HCT116 (cell line): ENCODE measurements at regions not wholly inside any gene's neighbourhood (a gene's known extent, or its start where the extent isn't known, plus 50 kb on each side); places are given as distances from the start of the nearest gene placed in this dataset.

Source experiments
- ATAC-seq: fragments of 200-7000 bp; cut with Tn5 transposase; 2 replicates; pipeline ENCODE4 v1.9.1; 2020; ENCODE audit warnings: mild to moderate bottlenecking, moderate library complexity
- BruUV-seq: library from RNA; stranded (reverse); fragments of 400-500 nt; replicated peaks from 2 replicates; lab custom pipeline; 2021; lab: Mats Ljungman, UMichigan
- CTCF ChIA-PET: fragments of 300-600 bp; sonication (Branson Sonifier 250); formaldehyde crosslinking; loops from one replicate; lab custom pipeline; 2021; ENCODE audit warnings: antibody characterized with exemption; lab: Charles Lee
- POLR2A ChIA-PET: fragments of 300-600, 350-600 bp; sonication (Branson Sonifier 250); formaldehyde crosslinking; loops from one replicate; lab custom pipeline; 2021; ENCODE audit warnings: antibody characterized with exemption; lab: Charles Lee
- RAD21 ChIA-PET, 2 experiments: fragments of 300-600 bp; sonication (Branson Sonifier 250); formaldehyde crosslinking; loops; one replicate each; lab custom pipeline; 2023; ENCODE audit warnings: low total read pairs in 2 of 2; ENCODE audit not compliant: uncharacterized antibody in 2 of 2, unreplicated experiment in 2 of 2, low non-redundant PET in 1 of 2; lab: Charles Lee
- DNase-seq: peaks from one replicate; pipeline ENCODE4 v3.0.0-alpha.2; 2010; ENCODE audit warnings: low read depth, low spot score
- H2AFZ ChIP-seq: fragments of 200-600 bp; shearing (Covaris generic), sonication (generic); 2 replicates; pipeline ENCODE4 v1.6.1; 2017; ENCODE audit warnings: low read depth, mixed run types, mixed read lengths, antibody characterized with exemption, low read length; ENCODE audit not compliant: poor library complexity, severe bottlenecking
- H3K27ac ChIP-seq: 2 replicates; pipeline ENCODE4 v1.5.1; 2012; ENCODE audit warnings: low read depth, low read length
- H3K27me3 ChIP-seq: fragments of 200-600 bp; sonication (generic); 2 replicates; pipeline ENCODE4 v1.6.1; 2016; ENCODE audit warnings: mixed run types, low read length, mixed read lengths; ENCODE audit not compliant: insufficient read depth
- H3K36me3 ChIP-seq, 2 experiments: fragments of 200-500 bp in 1 of 2; fragments of 200-600 bp in 1 of 2; sonication (Bioruptor generic) in 1 of 2; sonication (generic) in 1 of 2; 2 replicates each; pipeline versions ENCODE4 v1.5.1 to v1.6.1; 2014 to 2016; ENCODE audit warnings: low read length in 2 of 2, inconsistent platforms in 1 of 2, mixed read lengths in 1 of 2, mixed run types in 1 of 2; ENCODE audit not compliant: insufficient read depth in 2 of 2, control insufficient read depth in 1 of 2
- H3K4me1 ChIP-seq, 2 experiments: fragments of 200-600 bp in 1 of 2; sonication (generic) in 1 of 2; 2 replicates each; pipeline versions ENCODE4 v1.5.1 to v1.6.1; 2012 to 2017; ENCODE audit warnings: low read length in 2 of 2, inconsistent platforms in 1 of 2, mild to moderate bottlenecking in 1 of 2, mixed read lengths in 1 of 2, mixed run types in 1 of 2, moderate library complexity in 1 of 2; ENCODE audit not compliant: insufficient read depth in 2 of 2, control insufficient read depth in 1 of 2
- H3K4me2 ChIP-seq: fragments of 200-600 bp; sonication (generic); 2 replicates; pipeline ENCODE4 v1.6.1; 2017; ENCODE audit warnings: mixed run types, low read length, mixed read lengths
- H3K4me3 ChIP-seq, 2 experiments: fragments of 200-600 bp in 1 of 2; sonication (generic) in 1 of 2; replicated peaks in 1 of 2; 2 replicates each; pipeline ENCODE4 v1.5.1; 2011 to 2016; ENCODE audit warnings: low read length in 2 of 2, control low read depth in 1 of 2, low read depth in 1 of 2, mild to moderate bottlenecking in 1 of 2, mixed read lengths in 1 of 2, mixed run types in 1 of 2
- H3K79me2 ChIP-seq: fragments of 200-600 bp; sonication (generic); 2 replicates; pipeline ENCODE4 v1.6.1; 2017; ENCODE audit warnings: mild to moderate bottlenecking, mixed run types, low read length, moderate library complexity, mixed read lengths; ENCODE audit not compliant: insufficient read depth
- H3K9ac ChIP-seq: fragments of 200-600 bp; sonication (generic); 2 replicates; pipeline ENCODE4 v1.6.1; 2016; ENCODE audit warnings: low read length, mixed read lengths
- H3K9me2 ChIP-seq: fragments of 200-600 bp; sonication (generic), shearing (Covaris generic); 2 replicates; pipeline ENCODE4 v1.6.1; 2017; ENCODE audit warnings: mixed run types, mild to moderate bottlenecking, moderate library complexity; ENCODE audit not compliant: insufficient read depth
- H3K9me3 ChIP-seq, 2 experiments: fragments of 200-500 bp in 1 of 2; fragments of 200-600 bp in 1 of 2; sonication (Bioruptor generic) in 1 of 2; sonication (generic) in 1 of 2; 2 replicates each; pipeline ENCODE4 v1.6.1; 2014 to 2017; ENCODE audit warnings: low read length in 2 of 2, mixed read lengths in 2 of 2, inconsistent platforms in 1 of 2, low read depth in 1 of 2, mild to moderate bottlenecking in 1 of 2, mixed run types in 1 of 2, moderate library complexity in 1 of 2; ENCODE audit not compliant: control insufficient read depth in 1 of 2, insufficient read depth in 1 of 2
- H4K20me1 ChIP-seq: fragments of 200-600 bp; sonication (generic), shearing (Covaris generic); 2 replicates; pipeline ENCODE4 v1.6.1; 2017; ENCODE audit warnings: mixed run types, mild to moderate bottlenecking, moderate library complexity; ENCODE audit not compliant: insufficient read depth
- CBX3 ChIP-seq: IDR thresholded peaks from 2 replicates; pipeline ENCODE4 v1.6.1; 2012; ENCODE audit warnings: low read depth
- ELF1 ChIP-seq: IDR thresholded peaks from 2 replicates; pipeline ENCODE4 v1.6.1; 2012; ENCODE audit warnings: low read depth, borderline replicate concordance
- POLR2A ChIP-seq: IDR thresholded peaks from 2 replicates; pipeline ENCODE4 v1.7.0; 2011; ENCODE audit warnings: borderline replicate concordance; ENCODE audit not compliant: insufficient read depth, insufficient read length; ENCODE audit errors: extremely low read depth
- POLR2AphosphoS5 ChIP-seq: IDR thresholded peaks from 2 replicates; pipeline ENCODE4 v1.6.1; 2011; ENCODE audit warnings: mild to moderate bottlenecking, low read depth, low read length, moderate library complexity
- RAD21 ChIP-seq: IDR thresholded peaks from 2 replicates; pipeline ENCODE4 v1.6.1; 2012; ENCODE audit warnings: low read depth, mild to moderate bottlenecking
- REST ChIP-seq: IDR thresholded peaks from 2 replicates; pipeline ENCODE4 v1.6.1; 2012; ENCODE audit warnings: low read depth
- SP1 ChIP-seq: IDR thresholded peaks from 2 replicates; pipeline ENCODE4 v1.6.1; 2012; ENCODE audit warnings: low read depth
- SRF ChIP-seq: IDR thresholded peaks from 2 replicates; pipeline ENCODE4 v1.6.1; 2012; ENCODE audit warnings: low read depth
- TCF7L2 ChIP-seq: IDR thresholded peaks from 2 replicates; pipeline ENCODE4 v1.7.0; 2011; ENCODE audit warnings: borderline replicate concordance, inconsistent platforms; ENCODE audit not compliant: insufficient read depth, insufficient read length; ENCODE audit errors: extremely low read depth
- ZFX ChIP-seq: fragments of 450-650 bp; IDR thresholded peaks from 2 replicates; pipeline ENCODE4 v1.6.1; 2017
- ZNF274 ChIP-seq: fragments of 200-500 bp; sonication (Bioruptor generic); IDR thresholded peaks from 2 replicates; pipeline ENCODE4 v1.6.1; 2014; ENCODE audit warnings: mild to moderate bottlenecking, low read depth, low read length, inconsistent platforms
- intact Hi-C: fragments of 100-400 bp; cut with micrococcal nuclease; formaldehyde crosslinking; loops from 2 replicates; pipeline ENCODE4 v1.10.0; 2022

- ChIA-PET CTCF (no interaction called here), RAD21 (no interaction called here), POLR2A (no interaction called here)
- Histone ChIP-seq H2AFZ (no peak overlapping the region), H3K9me3 (no peaks in the 10 kb centered on the region), H3K4me2 (no peak overlapping the region), H3K27ac (no peak overlapping the region), H3K27me3 (no peaks in the 10 kb centered on the region), H3K9ac (no peak overlapping the region), H3K4me3 (no peak overlapping the region), H3K36me3 (no peaks in the 10 kb centered on the region), H3K4me1 (no peaks in the 10 kb centered on the region), H4K20me1 (no peaks in the 10 kb centered on the region), H3K9me2 (no peaks in the 10 kb centered on the region), H3K79me2 (no peaks in the 10 kb centered on the region)
- ATAC-seq (no peak), DNase-seq (no peak)
- intact Hi-C loops: no loop called here
- TF ChIP-seq ELF1 (no peak), SRF (no peak), RAD21 (no peak), ZNF274 (no peak), POLR2A (no peak), TCF7L2 (no peak), SP1 (no peak), CBX3 (no peak), ZFX (no peak), REST (no peak), POLR2AphosphoS5 (no peak)
- no TSS peak for BruUV-seq
Measured at GRCh38 chrX:122582280-122582974, 601.7 kb upstream of the GRIA3 start.
